Smooth muscle cell (in vitro differentiated cells): ENCODE measurements at regions not wholly inside any gene's neighbourhood (a gene's known extent, or its start where the extent isn't known, plus 50 kb on each side); places are given as distances from the start of the nearest gene placed in this dataset.
A peak's percentile ranks its signal among the peaks of the same experiment; 100 is the strongest.

Experiments
- DNase-seq: peaks from one replicate; lab custom pipeline; 2025; ENCODE audit not compliant: unreplicated experiment; lab: John Stamatoyannopoulos, UW
- H2AFZ ChIP-seq: fragments of 200-600 bp; sonication (generic); 2 replicates; pipeline ENCODE4 v1.6.0; 2016; ENCODE audit warnings: antibody characterized with exemption, low read depth, mild to moderate bottlenecking
- H3F3A ChIP-seq: fragments of 200-600 bp; sonication (generic); 2 replicates; pipeline ENCODE4 v1.6.0; 2017; ENCODE audit warnings: antibody characterized with exemption, low read depth
- H3K27ac ChIP-seq: fragments of 200-600 bp; sonication (generic); 2 replicates; pipeline ENCODE4 v1.5.1; 2016; ENCODE audit warnings: low read depth, mild to moderate bottlenecking
- H3K27me3 ChIP-seq: fragments of 200-600 bp; sonication (generic); 2 replicates; pipeline ENCODE4 v1.6.1; 2016; ENCODE audit warnings: low read depth, mild to moderate bottlenecking
- H3K36me3 ChIP-seq: fragments of 200-600 bp; sonication (generic); 2 replicates; pipeline ENCODE4 v1.5.1; 2016; ENCODE audit warnings: low read depth
- H3K4me1 ChIP-seq: fragments of 200-600 bp; sonication (generic); 2 replicates; pipeline ENCODE4 v1.5.1; 2016; ENCODE audit warnings: low read depth
- H3K4me2 ChIP-seq: fragments of 200-600 bp; sonication (generic); 2 replicates; pipeline ENCODE4 v1.6.0; 2016; ENCODE audit warnings: mild to moderate bottlenecking
- H3K4me3 ChIP-seq: fragments of 200-600 bp; sonication (generic); 2 replicates; pipeline ENCODE4 v1.5.1; 2016; ENCODE audit warnings: mild to moderate bottlenecking
- H3K79me2 ChIP-seq: fragments of 200-600 bp; sonication (generic); 2 replicates; pipeline ENCODE4 v1.6.0; 2016; ENCODE audit warnings: low read depth, mild to moderate bottlenecking
- H3K9ac ChIP-seq: fragments of 200-600 bp; sonication (generic); 2 replicates; pipeline ENCODE4 v1.6.0; 2016; ENCODE audit warnings: low read depth
- H3K9me3 ChIP-seq: fragments of 200-600 bp; sonication (generic); replicated peaks from 2 replicates; pipeline ENCODE4 v1.5.1; 2016; ENCODE audit warnings: low read depth
- H4K20me1 ChIP-seq: fragments of 200-600 bp; sonication (generic); 2 replicates; pipeline ENCODE4 v1.6.0; 2016; ENCODE audit warnings: low read depth
- WGBS: methylation state at CpG from one replicate; pipeline ENCODE4 v1.1.7; 2016; ENCODE audit warnings: low lambda C conversion rate; 5-methylcytosine and 5-hydroxymethylcytosine counted together
- TF ChIP-seq, protein P1 (sequence below): fragments of 200-600 bp; sonication (generic); IDR thresholded peaks from 2 replicates; pipeline ENCODE4 v1.5.1; 2017; ENCODE audit warnings: borderline replicate concordance, mild to moderate bottlenecking, antibody characterized with exemption; ENCODE audit not compliant: insufficient read depth, poor library complexity, severe bottlenecking

DNA sequence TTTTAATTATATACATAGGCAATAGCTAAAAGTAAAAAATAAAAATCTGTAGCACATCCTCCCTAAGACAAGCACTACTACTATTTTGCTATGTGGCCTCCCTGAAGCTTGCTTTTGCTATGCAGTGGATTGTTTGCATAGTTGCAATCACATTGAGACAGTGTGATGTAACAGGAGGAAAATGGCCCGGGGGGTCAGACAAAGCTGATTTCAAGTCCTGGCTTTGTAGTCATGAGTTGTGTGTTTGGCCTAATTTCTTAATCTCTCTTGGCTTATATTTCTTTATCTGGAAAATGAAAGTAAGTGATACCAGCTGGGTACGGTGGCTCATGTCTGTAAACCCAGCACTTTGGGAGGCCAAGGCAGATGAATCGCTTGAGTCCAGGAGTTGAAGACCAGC, 166.6 kb downstream of the LHFPL1 start:
- Histone ChIP-seq H3K4me1 (no peaks in the 10 kb centered on the region), H3K27me3 (no peaks in the 10 kb centered on the region), H2AFZ (no peak overlapping the region), H3K36me3 (no peaks in the 10 kb centered on the region), H3K4me2 (no peak overlapping the region), H3K4me3 (no peak overlapping the region), H3K27ac (no peak overlapping the region), H3K9ac (no peak overlapping the region), H3F3A (no peaks in the 10 kb centered on the region), H3K79me2 (no peaks in the 10 kb centered on the region), H4K20me1 (no peaks in the 10 kb centered on the region), H3K9me3 (peaks cover 3% of the 10 kb centered on the region)
- no peak for DNase-seq
- TF ChIP-seq, protein P1, sequence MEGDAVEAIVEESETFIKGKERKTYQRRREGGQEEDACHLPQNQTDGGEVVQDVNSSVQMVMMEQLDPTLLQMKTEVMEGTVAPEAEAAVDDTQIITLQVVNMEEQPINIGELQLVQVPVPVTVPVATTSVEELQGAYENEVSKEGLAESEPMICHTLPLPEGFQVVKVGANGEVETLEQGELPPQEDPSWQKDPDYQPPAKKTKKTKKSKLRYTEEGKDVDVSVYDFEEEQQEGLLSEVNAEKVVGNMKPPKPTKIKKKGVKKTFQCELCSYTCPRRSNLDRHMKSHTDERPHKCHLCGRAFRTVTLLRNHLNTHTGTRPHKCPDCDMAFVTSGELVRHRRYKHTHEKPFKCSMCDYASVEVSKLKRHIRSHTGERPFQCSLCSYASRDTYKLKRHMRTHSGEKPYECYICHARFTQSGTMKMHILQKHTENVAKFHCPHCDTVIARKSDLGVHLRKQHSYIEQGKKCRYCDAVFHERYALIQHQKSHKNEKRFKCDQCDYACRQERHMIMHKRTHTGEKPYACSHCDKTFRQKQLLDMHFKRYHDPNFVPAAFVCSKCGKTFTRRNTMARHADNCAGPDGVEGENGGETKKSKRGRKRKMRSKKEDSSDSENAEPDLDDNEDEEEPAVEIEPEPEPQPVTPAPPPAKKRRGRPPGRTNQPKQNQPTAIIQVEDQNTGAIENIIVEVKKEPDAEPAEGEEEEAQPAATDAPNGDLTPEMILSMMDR, result no peak
- WGBS, result 55% methylated on average over 3 of the region's 3 CpGs

DNA sequence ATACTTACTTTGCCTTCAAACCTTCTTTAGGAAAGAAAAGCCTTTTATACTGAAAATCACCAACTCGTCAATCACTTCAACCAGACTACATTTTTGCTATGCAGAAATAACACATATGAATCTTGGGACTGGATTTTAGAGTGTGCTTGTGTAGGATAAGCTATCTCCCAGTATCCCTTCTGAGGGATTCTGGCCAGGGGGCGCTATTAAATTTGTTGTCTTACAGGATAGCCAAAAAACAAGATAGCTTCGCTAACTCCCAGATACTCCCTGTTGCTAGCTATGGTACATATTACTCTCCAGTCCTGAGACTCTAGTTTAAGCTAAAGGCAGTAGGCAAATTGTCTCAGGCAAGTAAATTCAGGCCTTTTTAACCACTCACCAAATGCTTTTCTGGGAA, 167.2 kb downstream of the LHFPL1 start:
- no peak overlapping the region for H3K4me2 ChIP-seq
- TF ChIP-seq, protein P1, result peak; percentile 9
- no peaks in the 10 kb centered on the region for H3K4me1 ChIP-seq
- H3K9ac ChIP-seq, result no peak overlapping the region
- no peak overlapping the region for H3K4me3 ChIP-seq
- H3K9me3 ChIP-seq, result peaks cover 3% of the 10 kb centered on the region
- no peaks in the 10 kb centered on the region for H3K36me3 ChIP-seq
- DNase-seq, result no peak
- no peaks in the 10 kb centered on the region for H3F3A ChIP-seq
- no peak overlapping the region for H3K27ac ChIP-seq
- 76% methylated on average over 3 of the region's 3 CpGs for WGBS
- no peaks in the 10 kb centered on the region for H4K20me1 ChIP-seq
- H3K27me3 ChIP-seq, result no peaks in the 10 kb centered on the region
- H2AFZ ChIP-seq, result no peak overlapping the region
- H3K79me2 ChIP-seq, result no peaks in the 10 kb centered on the region

DNA sequence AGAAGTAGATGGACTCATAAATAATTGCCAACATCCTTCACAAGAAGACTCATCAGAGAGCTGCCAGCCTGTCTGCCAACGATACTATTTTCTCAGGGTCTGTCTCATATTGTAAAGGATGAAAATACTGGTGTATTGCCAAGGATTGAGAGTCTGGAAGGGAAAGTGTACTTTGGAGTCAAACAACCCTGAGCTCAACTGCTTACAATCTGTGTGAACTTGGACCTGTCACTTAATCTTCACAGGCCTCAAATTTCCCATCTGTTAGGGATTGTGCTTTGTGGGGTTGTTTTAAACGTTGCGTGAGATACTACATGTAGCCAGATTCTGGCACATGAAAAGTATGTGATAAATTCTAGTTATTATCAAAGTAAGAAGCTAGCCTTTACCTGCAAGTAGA, 169.1 kb downstream of the LHFPL1 start:
- DNase-seq, result no peak
- Histone ChIP-seq H3K4me3 (no peak overlapping the region), H4K20me1 (no peaks in the 10 kb centered on the region), H3K36me3 (no peaks in the 10 kb centered on the region), H3K79me2 (no peaks in the 10 kb centered on the region), H3K27ac (no peak overlapping the region), H3K4me2 (no peak overlapping the region), H3K9me3 (peaks cover 3% of the 10 kb centered on the region), H3F3A (no peaks in the 10 kb centered on the region), H3K27me3 (no peaks in the 10 kb centered on the region), H3K9ac (no peak overlapping the region), H2AFZ (no peak overlapping the region), H3K4me1 (no peaks in the 10 kb centered on the region)
- WGBS, result 91% methylated on average over 3 of the region's 3 CpGs
- TF ChIP-seq, protein P1, result no peak

DNA sequence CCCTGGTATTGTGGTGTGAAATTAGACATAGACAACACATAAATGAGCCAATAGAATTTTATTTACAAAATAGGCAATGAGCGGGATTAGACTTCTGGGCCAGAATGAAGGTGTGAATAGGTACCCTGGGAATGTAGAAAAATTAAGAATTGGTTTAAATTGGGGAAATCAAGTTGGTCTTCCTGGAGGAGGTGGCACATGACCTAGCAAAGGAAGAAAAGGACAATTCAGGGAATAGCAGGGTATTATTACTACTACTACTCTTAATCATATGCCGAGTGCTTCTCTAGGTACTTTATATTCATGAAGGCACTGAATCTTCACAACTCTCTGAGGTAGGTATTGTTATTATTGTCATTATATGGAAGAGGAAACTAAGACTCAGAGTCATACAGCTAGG, 202.1 kb downstream of the LHFPL1 start:
- WGBS, result 96% methylated on average over 2 of the region's 2 CpGs
- no peaks in the 10 kb centered on the region for H3K79me2 ChIP-seq
- H3K27me3 ChIP-seq, result no peaks in the 10 kb centered on the region
- no peak overlapping the region for H3K27ac ChIP-seq
- H3K9ac ChIP-seq, result no peak overlapping the region
- no peak overlapping the region for H3K4me3 ChIP-seq
- no peaks in the 10 kb centered on the region for H3K36me3 ChIP-seq
- no peak for DNase-seq
- no peaks in the 10 kb centered on the region for H3F3A ChIP-seq
- TF ChIP-seq, protein P1, result no peak
- H2AFZ ChIP-seq, result no peak overlapping the region
- H4K20me1 ChIP-seq, result no peaks in the 10 kb centered on the region
- H3K4me1 ChIP-seq, result no peaks in the 10 kb centered on the region
- no peak overlapping the region for H3K4me2 ChIP-seq
- H3K9me3 ChIP-seq, result peaks cover under 1% of the 10 kb centered on the region
